ENCODE measurements at regions not wholly inside any gene's neighbourhood (a gene's known extent, or its start where the extent isn't known, plus 50 kb on each side); places are given as distances from the start of the nearest gene placed in this dataset.

DNA sequence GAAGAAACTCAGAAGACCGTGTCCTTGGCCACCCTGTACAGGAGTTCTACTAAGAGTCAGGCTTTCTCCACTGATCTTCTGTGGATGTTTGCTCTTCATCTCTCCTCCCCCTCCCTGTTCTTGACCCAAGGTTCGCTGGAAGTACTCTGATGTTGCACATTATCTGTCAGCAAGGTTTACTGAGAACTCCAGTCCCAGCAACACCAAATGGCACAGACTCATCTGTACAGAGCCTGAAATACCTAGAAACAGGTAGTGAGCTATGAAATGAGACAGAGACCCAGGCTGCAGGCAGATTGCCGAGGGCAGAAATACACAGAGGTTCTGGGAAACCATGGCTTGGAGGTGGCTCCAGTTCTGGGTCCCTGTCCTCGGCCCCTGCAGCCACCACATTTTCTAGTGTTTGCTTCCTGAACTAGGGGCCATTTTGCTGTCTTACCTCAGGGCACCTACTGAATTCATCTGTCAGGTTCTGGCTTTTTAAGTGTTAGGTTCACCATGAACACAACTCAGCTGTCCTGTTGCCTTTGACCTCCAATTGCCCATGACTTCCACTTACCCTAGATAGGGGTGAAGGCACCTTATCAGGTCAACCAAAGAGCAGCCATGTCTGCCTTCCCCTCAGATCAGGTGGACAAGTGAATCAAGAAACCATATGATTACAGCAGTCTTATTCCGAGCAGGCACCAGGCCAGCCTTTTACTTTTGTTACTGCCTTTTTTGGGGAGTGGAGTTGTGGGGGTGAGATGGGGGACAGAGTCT lies 92.2 kb downstream of the CDC7 start:
- Histone ChIP-seq H3K4me3 (ENCODE audit: low read depth, low read length) (no peak overlapping the region), H3K36me3 (ENCODE audit: control insufficient read depth, insufficient read depth, low read length) (no peaks in the 10 kb centered on the region), H3K27me3 (ENCODE audit: control insufficient read depth, insufficient read depth, low read length) (no peaks in the 10 kb centered on the region)
- DNase-seq (ENCODE audit: low read depth): no peak
- TF ChIP-seq, protein P1, sequence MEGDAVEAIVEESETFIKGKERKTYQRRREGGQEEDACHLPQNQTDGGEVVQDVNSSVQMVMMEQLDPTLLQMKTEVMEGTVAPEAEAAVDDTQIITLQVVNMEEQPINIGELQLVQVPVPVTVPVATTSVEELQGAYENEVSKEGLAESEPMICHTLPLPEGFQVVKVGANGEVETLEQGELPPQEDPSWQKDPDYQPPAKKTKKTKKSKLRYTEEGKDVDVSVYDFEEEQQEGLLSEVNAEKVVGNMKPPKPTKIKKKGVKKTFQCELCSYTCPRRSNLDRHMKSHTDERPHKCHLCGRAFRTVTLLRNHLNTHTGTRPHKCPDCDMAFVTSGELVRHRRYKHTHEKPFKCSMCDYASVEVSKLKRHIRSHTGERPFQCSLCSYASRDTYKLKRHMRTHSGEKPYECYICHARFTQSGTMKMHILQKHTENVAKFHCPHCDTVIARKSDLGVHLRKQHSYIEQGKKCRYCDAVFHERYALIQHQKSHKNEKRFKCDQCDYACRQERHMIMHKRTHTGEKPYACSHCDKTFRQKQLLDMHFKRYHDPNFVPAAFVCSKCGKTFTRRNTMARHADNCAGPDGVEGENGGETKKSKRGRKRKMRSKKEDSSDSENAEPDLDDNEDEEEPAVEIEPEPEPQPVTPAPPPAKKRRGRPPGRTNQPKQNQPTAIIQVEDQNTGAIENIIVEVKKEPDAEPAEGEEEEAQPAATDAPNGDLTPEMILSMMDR (IDR thresholded peaks at IDR 0.05; ENCODE audit: insufficient read depth, low read length, poor library complexity, severe bottlenecking): no peak

DNA sequence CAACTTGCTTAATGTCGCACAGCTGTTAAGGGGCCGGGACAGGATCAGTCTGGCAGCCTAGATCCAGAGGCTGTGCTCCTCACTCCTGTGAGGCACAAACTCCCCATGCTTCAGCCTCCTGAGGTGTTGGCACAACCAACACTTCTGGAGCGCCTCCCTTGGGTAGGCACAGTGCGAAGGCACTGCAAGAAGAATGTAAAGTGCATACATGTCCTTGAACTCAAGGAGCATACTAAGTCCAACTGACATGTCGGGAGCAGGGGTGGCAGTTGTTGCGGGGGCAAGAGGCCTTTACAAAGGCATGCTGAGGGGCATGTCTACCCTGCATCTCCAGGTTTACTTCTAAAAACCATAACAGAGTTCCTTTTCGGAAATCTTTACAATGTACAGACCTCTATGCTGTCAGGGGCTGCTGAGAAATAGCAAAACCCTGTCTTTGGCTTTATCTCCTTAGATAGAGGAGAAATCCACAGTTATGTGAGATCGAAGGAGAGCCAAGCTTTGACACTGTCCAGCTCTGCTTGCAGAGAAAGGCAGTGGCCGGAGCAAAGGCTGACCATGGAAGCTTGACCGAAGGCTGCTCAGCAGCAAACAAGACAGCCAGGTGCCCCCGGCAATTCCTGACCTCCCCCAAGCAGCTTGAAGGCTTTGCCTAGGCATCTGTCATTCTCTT lies 93.9 kb downstream of the CDC7 start:
- Histone ChIP-seq H3K27me3 (ENCODE audit: control insufficient read depth, insufficient read depth, low read length) (no peaks in the 10 kb centered on the region), H3K4me3 (ENCODE audit: low read depth, low read length) (no peak overlapping the region), H3K36me3 (ENCODE audit: control insufficient read depth, insufficient read depth, low read length) (no peaks in the 10 kb centered on the region)
- no peak for DNase-seq (ENCODE audit: low read depth)
- TF ChIP-seq, protein P1 (IDR thresholded peaks at IDR 0.05; ENCODE audit: insufficient read depth, low read length, poor library complexity, severe bottlenecking): no peak

DNA sequence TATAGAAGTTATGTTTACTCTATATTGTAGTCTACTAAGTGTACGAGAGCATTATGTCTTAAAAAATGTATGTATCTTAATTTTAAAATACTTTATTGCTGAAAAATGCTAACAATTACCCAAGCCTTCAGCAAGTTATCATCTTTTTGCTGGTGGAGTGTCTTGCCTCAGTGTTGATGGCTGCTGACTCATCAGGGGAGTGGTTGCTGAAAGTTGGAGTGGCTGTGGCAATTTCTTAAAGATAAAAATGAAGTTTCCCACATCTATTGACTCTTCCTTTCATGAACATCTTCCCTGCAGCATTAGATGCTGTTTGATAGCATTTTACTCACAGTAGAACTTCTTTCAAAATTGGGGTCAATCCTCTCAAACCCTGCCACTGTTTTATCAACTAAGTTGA lies 95.8 kb downstream of the CDC7 start:
- Histone ChIP-seq H3K27me3 (ENCODE audit: control insufficient read depth, insufficient read depth, low read length) (no peaks in the 10 kb centered on the region), H3K36me3 (ENCODE audit: control insufficient read depth, insufficient read depth, low read length) (no peaks in the 10 kb centered on the region), H3K4me3 (ENCODE audit: low read depth, low read length) (no peak overlapping the region)
- TF ChIP-seq, protein P1 (IDR thresholded peaks at IDR 0.05; ENCODE audit: insufficient read depth, low read length, poor library complexity, severe bottlenecking): no peak
- DNase-seq (ENCODE audit: low read depth): no peak

DNA sequence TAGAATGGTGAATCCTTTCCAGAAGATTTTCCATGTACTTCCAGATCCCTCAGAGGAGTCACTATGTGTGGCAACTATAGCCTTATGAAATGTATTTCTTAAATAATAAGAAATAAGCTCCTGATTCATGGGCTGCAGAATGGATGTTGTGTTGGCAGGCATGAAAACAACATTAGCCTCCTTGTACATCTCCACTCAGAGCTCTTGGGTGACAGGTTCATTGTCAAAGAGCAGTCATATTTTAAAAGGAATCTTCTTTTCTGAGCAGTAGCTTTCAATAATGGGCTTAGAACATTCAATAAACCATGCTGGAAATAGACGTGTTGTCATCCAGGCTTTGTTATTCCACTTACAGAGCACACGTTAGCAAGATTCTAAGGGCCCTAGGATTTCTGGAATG lies 96.6 kb downstream of the CDC7 start:
- Histone ChIP-seq H3K27me3 (ENCODE audit: control insufficient read depth, insufficient read depth, low read length) (no peaks in the 10 kb centered on the region), H3K4me3 (ENCODE audit: low read depth, low read length) (no peak overlapping the region), H3K36me3 (ENCODE audit: control insufficient read depth, insufficient read depth, low read length) (no peaks in the 10 kb centered on the region)
- TF ChIP-seq, protein P1 (IDR thresholded peaks at IDR 0.05; ENCODE audit: insufficient read depth, low read length, poor library complexity, severe bottlenecking): no peak
- no peak for DNase-seq (ENCODE audit: low read depth)

DNA sequence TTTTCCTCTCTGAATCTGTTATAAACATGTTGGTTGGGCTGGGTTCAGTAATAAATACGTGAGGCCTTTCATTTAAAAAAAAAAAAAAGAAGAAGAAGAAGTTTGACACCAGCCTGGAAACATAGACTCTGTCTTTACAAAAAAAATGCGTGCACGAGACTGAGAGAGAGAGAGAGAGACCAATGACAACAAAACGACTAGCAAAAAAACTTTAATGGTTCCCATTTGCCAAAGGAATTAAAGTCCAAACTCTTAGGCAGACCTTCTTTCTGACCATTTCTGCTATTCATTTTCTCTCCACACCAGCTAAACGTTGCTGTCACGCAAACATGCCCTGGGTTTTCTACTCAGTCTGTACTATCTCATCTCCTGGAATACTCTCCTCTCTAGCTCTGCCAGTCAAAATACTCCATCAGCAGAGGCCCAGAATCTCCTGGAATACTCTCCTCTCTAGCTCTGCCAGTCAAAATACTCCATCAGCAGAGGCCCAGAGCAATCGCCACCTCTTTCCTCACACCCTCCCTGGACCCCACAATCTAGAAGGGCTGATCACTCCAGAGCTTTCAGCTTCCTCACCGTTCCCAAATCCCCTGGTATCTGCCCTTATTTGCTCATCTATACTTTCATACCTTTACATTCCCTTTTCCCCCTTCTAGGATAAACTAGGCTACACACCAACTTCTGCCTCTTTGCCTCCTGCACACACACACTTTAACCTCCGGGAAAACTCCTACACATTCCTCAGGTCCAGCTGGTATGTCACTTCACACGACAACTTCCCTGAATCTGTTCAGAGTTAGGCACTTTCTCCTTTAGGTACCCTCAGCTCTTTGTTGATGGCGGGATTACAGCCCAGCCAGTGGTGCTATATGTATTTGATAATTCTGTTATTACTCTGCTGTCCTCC lies 100.0 kb downstream of the CDC7 start:
- TF ChIP-seq, protein P1 (IDR thresholded peaks at IDR 0.05; ENCODE audit: insufficient read depth, low read length, poor library complexity, severe bottlenecking): no peak
- DNase-seq (ENCODE audit: low read depth): no peak
- Histone ChIP-seq H3K4me3 (ENCODE audit: low read depth, low read length) (no peak overlapping the region), H3K36me3 (ENCODE audit: control insufficient read depth, insufficient read depth, low read length) (no peaks in the 10 kb centered on the region), H3K27me3 (ENCODE audit: control insufficient read depth, insufficient read depth, low read length) (no peaks in the 10 kb centered on the region)
